Right lobe of liver (tissue), 4 donors: ENCODE measurements at regions not wholly inside any gene's neighbourhood (a gene's known extent, or its start where the extent isn't known, plus 50 kb on each side); places are given as distances from the start of the nearest gene placed in this dataset.

Experiments
- POLR2A ChIP-seq: fragments of 450-650 bp; IDR thresholded peaks from one replicate; pipeline ENCODE4 v1.6.1; 2017; ENCODE audit warnings: antibody characterized with exemption, mild to moderate bottlenecking
- TF ChIP-seq, protein P1 (sequence below), 4 donors: fragments of 200-600 bp in 3 of 4; fragments of 450-650 bp in 1 of 4; IDR thresholded peaks; one replicate each; pipeline versions ENCODE4 v1.5.1 to v1.8.0; 2016 to 2022; ENCODE audit warnings: antibody characterized with exemption in 4 of 4, mild to moderate bottlenecking in 2 of 4
- donor health status: DM: no; HTN: no; CAD: no.
- donor health status: DM: no; HTN: no; CAD: no.
- donor health status: DM: no; HTN: yes; CAD: no.

DNA sequence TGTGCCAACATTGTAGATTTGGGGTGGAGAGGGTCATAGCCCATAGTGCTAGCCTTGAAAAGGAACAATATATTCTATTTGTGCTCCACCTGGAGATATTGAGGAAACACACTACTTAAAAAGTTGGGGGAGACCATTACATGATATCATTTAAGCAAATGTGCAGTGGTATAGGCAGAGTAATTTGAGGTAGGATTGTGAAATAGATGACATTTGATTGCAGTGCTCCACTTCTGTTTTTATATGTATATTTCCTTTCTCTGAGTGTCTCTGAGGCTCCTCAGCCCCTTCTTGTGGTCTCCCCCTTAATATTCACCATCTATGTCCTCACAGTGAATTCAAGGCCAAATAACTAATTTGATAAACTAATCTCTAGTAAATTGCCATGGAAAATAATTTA is 85.6 kb upstream of the NMU start:
- TF ChIP-seq POLR2A = no peak
- TF ChIP-seq, protein P1, sequence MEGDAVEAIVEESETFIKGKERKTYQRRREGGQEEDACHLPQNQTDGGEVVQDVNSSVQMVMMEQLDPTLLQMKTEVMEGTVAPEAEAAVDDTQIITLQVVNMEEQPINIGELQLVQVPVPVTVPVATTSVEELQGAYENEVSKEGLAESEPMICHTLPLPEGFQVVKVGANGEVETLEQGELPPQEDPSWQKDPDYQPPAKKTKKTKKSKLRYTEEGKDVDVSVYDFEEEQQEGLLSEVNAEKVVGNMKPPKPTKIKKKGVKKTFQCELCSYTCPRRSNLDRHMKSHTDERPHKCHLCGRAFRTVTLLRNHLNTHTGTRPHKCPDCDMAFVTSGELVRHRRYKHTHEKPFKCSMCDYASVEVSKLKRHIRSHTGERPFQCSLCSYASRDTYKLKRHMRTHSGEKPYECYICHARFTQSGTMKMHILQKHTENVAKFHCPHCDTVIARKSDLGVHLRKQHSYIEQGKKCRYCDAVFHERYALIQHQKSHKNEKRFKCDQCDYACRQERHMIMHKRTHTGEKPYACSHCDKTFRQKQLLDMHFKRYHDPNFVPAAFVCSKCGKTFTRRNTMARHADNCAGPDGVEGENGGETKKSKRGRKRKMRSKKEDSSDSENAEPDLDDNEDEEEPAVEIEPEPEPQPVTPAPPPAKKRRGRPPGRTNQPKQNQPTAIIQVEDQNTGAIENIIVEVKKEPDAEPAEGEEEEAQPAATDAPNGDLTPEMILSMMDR (IDR thresholded peaks at IDR 0.05) = no peak
